HepG2 (cell line): ENCODE measurements at regions not wholly inside any gene's neighbourhood (a gene's known extent, or its start where the extent isn't known, plus 50 kb on each side); places are given as distances from the start of the nearest gene placed in this dataset.

Source experiments
- CC2D1A ChIP-seq: sonication (generic); formaldehyde crosslinking; IDR thresholded peaks from 2 replicates; pipeline ENCODE4 v1.8.1; 2023; ENCODE audit warnings: mild to moderate bottlenecking, missing genetic modification reagents
- CEBPZ ChIP-seq: IDR thresholded peaks from 2 replicates; pipeline ENCODE4 v1.6.1; 2012; ENCODE audit warnings: low read length, improper control_type of control experiment
- CREB1 ChIP-seq, 2 experiments: fragments of 450-650 bp in 1 of 2; IDR thresholded peaks; 2 replicates each; pipeline ENCODE4 v1.6.1; 2016 to 2017; ENCODE audit warnings: control low read depth in 1 of 2, mild to moderate bottlenecking in 1 of 2, missing compliant biosample characterization in 1 of 2, missing genetic modification characterization in 1 of 2
- GFI1 ChIP-seq: sonication (generic); formaldehyde crosslinking; IDR thresholded peaks from 2 replicates; pipeline ENCODE4 v1.5.0; 2020; ENCODE audit warnings: missing genetic modification reagents, mild to moderate bottlenecking, borderline replicate concordance
- REXO4 ChIP-seq: sonication (generic); formaldehyde crosslinking; IDR thresholded peaks from 2 replicates; pipeline ENCODE4 v1.8.0; 2022; ENCODE audit warnings: missing genetic modification reagents, mild to moderate bottlenecking, borderline replicate concordance
- TCF7L2 ChIP-seq: IDR thresholded peaks from 2 replicates; pipeline ENCODE4 v1.6.1; 2011; ENCODE audit warnings: mild to moderate bottlenecking, low read depth, low read length, moderate library complexity
- ZBTB43 ChIP-seq: sonication (generic); formaldehyde crosslinking; conservative IDR thresholded peaks from 2 replicates; pipeline ENCODE4 v1.4.0; 2020; ENCODE audit warnings: missing genetic modification reagents
- ZMAT5 ChIP-seq: sonication (generic); formaldehyde crosslinking; IDR thresholded peaks from 2 replicates; pipeline ENCODE4 v1.5.0; 2020; ENCODE audit warnings: mild to moderate bottlenecking, low read depth, missing genetic modification reagents, borderline replicate concordance
- ZNF143 ChIP-seq: sonication (generic); formaldehyde crosslinking; IDR thresholded peaks from 2 replicates; pipeline ENCODE4 v1.4.0; 2020; ENCODE audit warnings: missing genetic modification reagents
- ZNF235 ChIP-seq: sonication (generic); formaldehyde crosslinking; IDR thresholded peaks from 2 replicates; pipeline ENCODE4 v1.8.1; 2023; ENCODE audit warnings: mild to moderate bottlenecking, missing genetic modification reagents, borderline replicate concordance

DNA sequence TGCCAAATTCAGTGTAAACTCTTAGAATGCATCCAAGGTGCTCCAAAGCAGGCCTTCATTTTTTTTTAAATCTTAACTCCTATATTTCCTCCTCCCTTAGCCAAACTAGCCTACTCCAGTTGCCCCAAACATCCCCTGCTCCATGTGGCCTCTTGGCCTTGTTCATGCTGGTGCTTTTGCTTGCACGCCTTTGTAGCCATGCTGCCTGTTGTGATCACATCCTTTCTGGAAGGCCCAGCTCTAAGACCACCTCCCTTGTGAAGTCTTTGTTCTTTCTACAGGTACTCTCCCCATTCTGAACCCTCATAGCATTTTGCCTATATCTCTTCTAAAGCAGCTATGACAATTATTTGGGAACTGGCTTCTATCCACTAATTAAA is 375.3 kb upstream of the NFE2L3 start (continued):
- no peak for TF ChIP-seq CC2D1A (CRISPR knock-in tag)
- no peak for TF ChIP-seq ZNF235 (CRISPR knock-in tag)
- no peak for TF ChIP-seq CEBPZ
- no peak for TF ChIP-seq ZNF143 (CRISPR knock-in tag)
- no peak for TF ChIP-seq ZMAT5 (CRISPR knock-in tag)
- TF ChIP-seq REXO4: no peak
- no peak for TF ChIP-seq TCF7L2
- no peak for TF ChIP-seq CREB1 (IDR thresholded peaks at IDR 0.05)
- no peak for TF ChIP-seq CREB1 (CRISPR knock-in tag; IDR thresholded peaks at IDR 0.05)
- no peak for TF ChIP-seq GFI1
- TF ChIP-seq ZBTB43 (CRISPR knock-in tag): no peak
